ENCODE measurements at regions not wholly inside any gene's neighbourhood (a gene's known extent, or its start where the extent isn't known, plus 50 kb on each side); places are given as distances from the start of the nearest gene placed in this dataset.

DNA sequence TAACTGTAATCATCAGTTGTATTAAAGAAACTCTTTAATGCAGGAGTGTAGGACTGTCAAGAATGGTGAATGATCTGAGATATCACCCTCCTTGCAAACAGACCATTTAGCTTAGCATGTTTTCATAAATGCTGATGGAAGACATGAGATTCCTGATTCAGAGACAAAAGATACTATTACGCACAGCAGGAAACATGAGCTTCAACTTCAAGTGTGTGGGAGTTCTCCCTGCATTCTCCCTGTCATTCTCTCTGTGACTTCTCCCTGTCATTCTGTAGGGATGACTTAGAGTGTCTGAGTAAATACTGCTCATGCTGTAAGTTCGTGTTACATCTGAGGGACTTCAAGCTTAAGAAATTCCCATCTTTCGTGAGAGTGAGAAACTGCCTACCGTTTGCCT, 866.0 kb upstream of the PRKX start:
- DNase-seq: no peak
- Mint-ChIP-seq H3K4me3 (ENCODE audit: unreplicated experiment) (no peak overlapping the region), H3K36me3 (ENCODE audit: insufficient read depth, unreplicated experiment) (no peaks in the 10 kb centered on the region), H3K9me3 (ENCODE audit: unreplicated experiment) (no peaks in the 10 kb centered on the region), H3K27ac (ENCODE audit: unreplicated experiment) (no peak overlapping the region), H3K27me3 (ENCODE audit: insufficient read depth, unreplicated experiment) (no peaks in the 10 kb centered on the region), H3K4me1 (ENCODE audit: low read depth, unreplicated experiment) (no peaks in the 10 kb centered on the region)
- intact Hi-C loops (cut with micrococcal nuclease; ENCODE audit: unreplicated experiment): no loop called here
- H3K36me3 ChIP-seq (ENCODE audit: control insufficient read depth, insufficient read depth, low read length): no peaks in the 10 kb centered on the region
- no peak overlapping the region for H3K4me3 ChIP-seq (ENCODE audit: low read depth, low read length)
- ChIA-PET POLR2A (no interaction called here), CTCF (no interaction called here)
- TF ChIP-seq, protein P1, sequence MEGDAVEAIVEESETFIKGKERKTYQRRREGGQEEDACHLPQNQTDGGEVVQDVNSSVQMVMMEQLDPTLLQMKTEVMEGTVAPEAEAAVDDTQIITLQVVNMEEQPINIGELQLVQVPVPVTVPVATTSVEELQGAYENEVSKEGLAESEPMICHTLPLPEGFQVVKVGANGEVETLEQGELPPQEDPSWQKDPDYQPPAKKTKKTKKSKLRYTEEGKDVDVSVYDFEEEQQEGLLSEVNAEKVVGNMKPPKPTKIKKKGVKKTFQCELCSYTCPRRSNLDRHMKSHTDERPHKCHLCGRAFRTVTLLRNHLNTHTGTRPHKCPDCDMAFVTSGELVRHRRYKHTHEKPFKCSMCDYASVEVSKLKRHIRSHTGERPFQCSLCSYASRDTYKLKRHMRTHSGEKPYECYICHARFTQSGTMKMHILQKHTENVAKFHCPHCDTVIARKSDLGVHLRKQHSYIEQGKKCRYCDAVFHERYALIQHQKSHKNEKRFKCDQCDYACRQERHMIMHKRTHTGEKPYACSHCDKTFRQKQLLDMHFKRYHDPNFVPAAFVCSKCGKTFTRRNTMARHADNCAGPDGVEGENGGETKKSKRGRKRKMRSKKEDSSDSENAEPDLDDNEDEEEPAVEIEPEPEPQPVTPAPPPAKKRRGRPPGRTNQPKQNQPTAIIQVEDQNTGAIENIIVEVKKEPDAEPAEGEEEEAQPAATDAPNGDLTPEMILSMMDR (IDR thresholded peaks at IDR 0.05; ENCODE audit: insufficient read depth in 1 of 2, low read depth in 1 of 2, low read length in 1 of 2, severe bottlenecking in 1 of 2, unreplicated experiment in 1 of 2): no peak
- H3K4me1 ChIP-seq: no peaks in the 10 kb centered on the region
- no peaks in the 10 kb centered on the region for H3K27me3 ChIP-seq (replicated peaks; ENCODE audit: control insufficient read depth, insufficient read depth, low read length)
- no TSS peak for BruUV-seq (replicated peaks)
- no peaks in the 10 kb centered on the region for H3K9me3 ChIP-seq

DNA sequence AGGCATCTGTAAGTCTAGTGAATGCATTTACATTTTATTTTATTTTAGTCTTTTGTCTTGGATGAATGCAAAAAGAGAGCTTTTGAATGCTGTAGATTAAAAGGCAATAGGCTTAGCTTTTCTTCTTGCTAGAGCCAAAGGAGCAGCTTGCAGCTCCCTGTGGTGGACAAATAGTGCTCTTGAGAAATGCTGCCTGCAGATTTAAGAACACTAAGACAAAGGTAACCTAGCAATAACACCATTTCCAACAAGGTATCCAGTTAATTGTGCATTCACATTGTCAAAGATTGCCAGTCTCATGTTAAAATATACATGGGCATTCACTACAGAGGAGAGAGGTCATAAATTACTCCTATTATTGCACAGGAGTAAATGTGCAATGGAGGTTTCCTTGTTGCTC, 859.2 kb upstream of the PRKX start:
- peaks cover 3% of the 10 kb centered on the region for H3K27me3 Mint-ChIP-seq (ENCODE audit: insufficient read depth, unreplicated experiment)
- Histone ChIP-seq H3K4me1 (no peaks in the 10 kb centered on the region), H3K9me3 (no peaks in the 10 kb centered on the region), H3K27me3 (replicated peaks; ENCODE audit: control insufficient read depth, insufficient read depth, low read length) (no peaks in the 10 kb centered on the region), H3K36me3 (ENCODE audit: control insufficient read depth, insufficient read depth, low read length) (no peaks in the 10 kb centered on the region), H3K4me3 (ENCODE audit: low read depth, low read length) (no peak overlapping the region)
- no peaks in the 10 kb centered on the region for H3K4me1 Mint-ChIP-seq (ENCODE audit: low read depth, unreplicated experiment)
- ChIA-PET CTCF (no interaction called here), POLR2A (no interaction called here)
- no peaks in the 10 kb centered on the region for H3K9me3 Mint-ChIP-seq (ENCODE audit: unreplicated experiment)
- no peak overlapping the region for H3K27ac Mint-ChIP-seq (ENCODE audit: unreplicated experiment)
- BruUV-seq (replicated peaks): no TSS peak
- intact Hi-C loops (cut with micrococcal nuclease; ENCODE audit: unreplicated experiment): no loop called here
- TF ChIP-seq, protein P1 (IDR thresholded peaks at IDR 0.05; ENCODE audit: insufficient read depth in 1 of 2, low read depth in 1 of 2, low read length in 1 of 2, severe bottlenecking in 1 of 2, unreplicated experiment in 1 of 2): no peak
- no peaks in the 10 kb centered on the region for H3K36me3 Mint-ChIP-seq (ENCODE audit: insufficient read depth, unreplicated experiment)
- no peak overlapping the region for H3K4me3 Mint-ChIP-seq (ENCODE audit: unreplicated experiment)
- DNase-seq: no peak

GRCh38 chrX:4570151-4570550, 856.7 kb upstream of the PRKX start:
- TF ChIP-seq, protein P1 (IDR thresholded peaks at IDR 0.05; ENCODE audit: insufficient read depth in 1 of 2, low read depth in 1 of 2, low read length in 1 of 2, severe bottlenecking in 1 of 2, unreplicated experiment in 1 of 2): no peak
- intact Hi-C loops (cut with micrococcal nuclease; ENCODE audit: unreplicated experiment): no loop called here
- no peak overlapping the region for H3K4me3 Mint-ChIP-seq (ENCODE audit: unreplicated experiment)
- H3K27me3 ChIP-seq (replicated peaks; ENCODE audit: control insufficient read depth, insufficient read depth, low read length): no peaks in the 10 kb centered on the region
- H3K4me1 Mint-ChIP-seq (ENCODE audit: low read depth, unreplicated experiment): no peaks in the 10 kb centered on the region
- no peak overlapping the region for H3K27ac Mint-ChIP-seq (ENCODE audit: unreplicated experiment)
- no peak for DNase-seq
- H3K4me1 ChIP-seq: no peaks in the 10 kb centered on the region
- H3K36me3 ChIP-seq (ENCODE audit: control insufficient read depth, insufficient read depth, low read length): no peaks in the 10 kb centered on the region
- POLR2A ChIA-PET: no interaction called here
- H3K4me3 ChIP-seq (ENCODE audit: low read depth, low read length): no peak overlapping the region
- H3K9me3 ChIP-seq: no peaks in the 10 kb centered on the region
- no TSS peak for BruUV-seq (replicated peaks)
- CTCF ChIA-PET: no interaction called here
- H3K36me3 Mint-ChIP-seq (ENCODE audit: insufficient read depth, unreplicated experiment): no peaks in the 10 kb centered on the region
- peaks cover 3% of the 10 kb centered on the region for H3K27me3 Mint-ChIP-seq (ENCODE audit: insufficient read depth, unreplicated experiment)
- no peaks in the 10 kb centered on the region for H3K9me3 Mint-ChIP-seq (ENCODE audit: unreplicated experiment)
